IMR-90 (cell line): ENCODE measurements at regions not wholly inside any gene's neighbourhood (a gene's known extent, or its start where the extent isn't known, plus 50 kb on each side); places are given as distances from the start of the nearest gene placed in this dataset.

ENCODE experiments used
- ATAC-seq: fragments of 200-7000 bp; cut with Tn5 transposase; 2 replicates; pipeline ENCODE4 v1.9.1; 2020; ENCODE audit warnings: low read depth, mild to moderate bottlenecking, moderate library complexity
- BruUV-seq: library from RNA; stranded (reverse); fragments of 400-500 nt; replicated peaks from 2 replicates; lab custom pipeline; 2021; lab: Mats Ljungman, UMichigan
- CTCF ChIA-PET: fragments of 300-600 bp; formaldehyde crosslinking; extraction: SDS; loops from one replicate; lab custom pipeline; 2021; ENCODE audit warnings: antibody characterized with exemption; lab: Yijun Ruan, JAX
- POLR2A ChIA-PET: fragments of 300-600 bp; sonication (Branson Sonifier 250); formaldehyde crosslinking; loops from one replicate; lab custom pipeline; 2022; ENCODE audit warnings: antibody characterized with exemption; ENCODE audit not compliant: unreplicated experiment; lab: Charles Lee
- DNase-seq: peaks from one replicate; pipeline ENCODE4 v3.0.0; 2013
- H2AFZ ChIP-seq: replicated peaks from 2 replicates; pipeline ENCODE3; 2013; ENCODE audit warnings: low read length, mild to moderate bottlenecking; ENCODE audit not compliant: poor library complexity
- H2AK5ac ChIP-seq: 2 replicates; pipeline ENCODE4 v1.6.1; 2013; ENCODE audit warnings: low read depth, low read length, inconsistent platforms
- H2AK9ac ChIP-seq: replicated peaks from 2 replicates; pipeline ENCODE3; 2013; ENCODE audit warnings: mild to moderate bottlenecking, low read depth, low read length, moderate library complexity; ENCODE audit not compliant: poor library complexity
- H2BK120ac ChIP-seq: 2 replicates; pipeline ENCODE4 v1.6.1; 2013; ENCODE audit warnings: low read depth, low read length, inconsistent platforms
- H2BK15ac ChIP-seq: 3 replicates; pipeline ENCODE4 v1.6.1; 2013; ENCODE audit warnings: low read depth, low read length, inconsistent platforms
- H2BK20ac ChIP-seq: 2 replicates; pipeline ENCODE4 v1.6.1; 2013; ENCODE audit warnings: low read depth, mild to moderate bottlenecking, inconsistent platforms, low read length, moderate library complexity
- H2BK5ac ChIP-seq: 2 replicates; pipeline ENCODE4 v1.6.1; 2013; ENCODE audit warnings: mild to moderate bottlenecking, low read depth, low read length, inconsistent platforms; ENCODE audit not compliant: poor library complexity, severe bottlenecking
- H3K14ac ChIP-seq: replicated peaks from 2 replicates; pipeline ENCODE4 v1.6.1; 2013; ENCODE audit warnings: low read depth, low read length, inconsistent platforms
- H3K18ac ChIP-seq: 2 replicates; pipeline ENCODE4 v1.6.1; 2013; ENCODE audit warnings: low read depth, low read length, control low read depth
- H3K23ac ChIP-seq: 2 replicates; pipeline ENCODE4 v1.6.1; 2013; ENCODE audit warnings: low read depth, low read length, inconsistent platforms
- H3K27ac ChIP-seq: 2 replicates; pipeline ENCODE4 v1.5.1; 2013; ENCODE audit warnings: mild to moderate bottlenecking, control low read depth, low read length; ENCODE audit not compliant: insufficient read depth
- H3K27me3 ChIP-seq: 2 replicates; pipeline ENCODE4 v1.6.1; 2013; ENCODE audit warnings: low read length; ENCODE audit not compliant: control insufficient read depth, insufficient read depth
- H3K36me3 ChIP-seq: 2 replicates; pipeline ENCODE4 v1.6.1; 2013; ENCODE audit warnings: low read length, mixed read lengths; ENCODE audit not compliant: control insufficient read depth, insufficient read depth
- H3K4ac ChIP-seq: 2 replicates; pipeline ENCODE4 v1.6.1; 2013; ENCODE audit warnings: low read depth, low read length, inconsistent platforms
- H3K4me1 ChIP-seq: 2 replicates; pipeline ENCODE4 v1.6.1; 2013; ENCODE audit warnings: low read length, mixed read lengths; ENCODE audit not compliant: control insufficient read depth, insufficient read depth
- H3K4me2 ChIP-seq: 2 replicates; pipeline ENCODE4 v1.6.1; 2013; ENCODE audit warnings: low read depth, mild to moderate bottlenecking, control low read depth, low read length, moderate library complexity
- H3K4me3 ChIP-seq: 2 replicates; pipeline ENCODE4 v1.5.1; 2013; ENCODE audit warnings: low read depth, mild to moderate bottlenecking, control low read depth, low read length, moderate library complexity; ENCODE audit not compliant: insufficient read depth
- H3K56ac ChIP-seq: 2 replicates; pipeline ENCODE4 v1.6.1; 2013; ENCODE audit warnings: low read length, inconsistent platforms; ENCODE audit not compliant: insufficient read depth; ENCODE audit errors: extremely low read depth
- H3K79me1 ChIP-seq, 2 experiments: 2 replicates each; pipeline ENCODE4 v1.6.1; 2013; ENCODE audit warnings: low read length in 2 of 2, inconsistent platforms in 1 of 2, low read depth in 1 of 2
- H3K9ac ChIP-seq: 2 replicates; pipeline ENCODE4 v1.6.1; 2013; ENCODE audit warnings: low read depth, low read length, control low read depth
- H3K9me1 ChIP-seq: 2 replicates; pipeline ENCODE4 v1.6.1; 2013; ENCODE audit warnings: low read length, inconsistent platforms; ENCODE audit not compliant: insufficient read depth
- H3K9me3 ChIP-seq: 2 replicates; pipeline ENCODE4 v1.6.1; 2013; ENCODE audit warnings: low read length; ENCODE audit not compliant: control insufficient read depth, insufficient read depth
- H4K20me1 ChIP-seq: 2 replicates; pipeline ENCODE4 v1.6.1; 2013; ENCODE audit warnings: low read length, inconsistent platforms; ENCODE audit not compliant: insufficient read depth
- H4K5ac ChIP-seq: 2 replicates; pipeline ENCODE4 v1.6.1; 2013; ENCODE audit warnings: mild to moderate bottlenecking, low read depth, low read length, control low read depth
- H4K8ac ChIP-seq, 2 experiments: 2 replicates each; pipeline ENCODE4 v1.6.1; 2013; ENCODE audit warnings: low read depth in 2 of 2, low read length in 2 of 2, control low read depth in 1 of 2, inconsistent platforms in 1 of 2
- H4K91ac ChIP-seq: 2 replicates; pipeline ENCODE4 v1.6.1; 2013; ENCODE audit warnings: low read depth, low read length, inconsistent platforms; ENCODE audit not compliant: insufficient read depth
- BHLHE40 ChIP-seq: fragments of 150-350 bp; IDR thresholded peaks from 2 replicates; pipeline ENCODE4 v1.6.1; 2016; ENCODE audit warnings: mild to moderate bottlenecking, low read depth, low read length
- CEBPB ChIP-seq: IDR thresholded peaks from 2 replicates; pipeline ENCODE4 v1.6.1; 2012; ENCODE audit warnings: low read depth, low read length, improper control_type of control experiment
- CHD1 ChIP-seq: IDR thresholded peaks from 2 replicates; pipeline ENCODE4 v1.6.1; 2012; ENCODE audit warnings: low read depth, low read length, improper control_type of control experiment
- FOS ChIP-seq: fragments of 150-350 bp; IDR thresholded peaks from 2 replicates; pipeline ENCODE4 v1.6.1; 2016; ENCODE audit warnings: low read depth, low read length
- MAFK ChIP-seq: IDR thresholded peaks from 2 replicates; pipeline ENCODE4 v1.6.1; 2012; ENCODE audit warnings: low read depth, low read length, improper control_type of control experiment
- MAZ ChIP-seq: IDR thresholded peaks from 2 replicates; pipeline ENCODE4 v1.6.1; 2012; ENCODE audit warnings: low read depth, mild to moderate bottlenecking, low read length, improper control_type of control experiment, moderate library complexity, borderline replicate concordance
- MXI1 ChIP-seq: IDR thresholded peaks from 2 replicates; pipeline ENCODE4 v1.6.1; 2012; ENCODE audit warnings: low read depth, mild to moderate bottlenecking, low read length, moderate library complexity, borderline replicate concordance
- NFE2L2 ChIP-seq: fragments of 150-350 bp; IDR thresholded peaks from 2 replicates; pipeline ENCODE4 v1.6.1; 2016; ENCODE audit warnings: low read depth, mild to moderate bottlenecking, low read length
- POLR2A ChIP-seq: IDR thresholded peaks from 2 replicates; pipeline ENCODE4 v1.6.1; 2012; ENCODE audit warnings: mild to moderate bottlenecking, low read depth, low read length
- RAD21 ChIP-seq: IDR thresholded peaks from 2 replicates; pipeline ENCODE4 v1.6.1; 2012; ENCODE audit warnings: low read length, improper control_type of control experiment
- RCOR1 ChIP-seq: IDR thresholded peaks from 2 replicates; pipeline ENCODE4 v1.6.1; 2012; ENCODE audit warnings: mild to moderate bottlenecking, low read length, improper control_type of control experiment; ENCODE audit not compliant: insufficient replicate concordance
- RFX5 ChIP-seq: IDR thresholded peaks from 2 replicates; pipeline ENCODE4 v1.8.0; 2012; ENCODE audit warnings: low read depth, mild to moderate bottlenecking, low read length, moderate library complexity
- SMC3 ChIP-seq: fragments of 150-350 bp; IDR thresholded peaks from 2 replicates; pipeline ENCODE4 v1.6.1; 2016; ENCODE audit warnings: low read depth, mild to moderate bottlenecking, antibody characterized with exemption, low read length, moderate library complexity
- WGBS, 2 experiments: methylation state at CpG; one replicate each; pipeline versions ENCODE4 v1.1.5 to v1.1.7; 2013; ENCODE audit warnings: missing lambda C conversion rate in 2 of 2; ENCODE audit not compliant: insufficient read length in 1 of 2; ENCODE audit errors: extremely low coverage in 2 of 2; 5-methylcytosine and 5-hydroxymethylcytosine counted together
- dilution Hi-C: fragments of 300-500 bp; cut with HindIII; formaldehyde crosslinking; loops from one replicate; pipeline ENCODE4 v1.14.3; 2018; ENCODE audit warnings: low sequenced_read_pairs; ENCODE audit not compliant: unreplicated experiment
- in situ Hi-C: fragments of 300-500 bp; cut with MboI; formaldehyde crosslinking; loops from 3 replicates; pipeline ENCODE4 v1.14.3; 2019; ENCODE audit warnings: low sequenced_read_pairs, inconsistent platforms, mixed read lengths
- intact Hi-C: fragments of 100-400 bp; cut with micrococcal nuclease; formaldehyde crosslinking; loops from 2 replicates; pipeline ENCODE4 v1.10.0; 2022
- TF ChIP-seq, protein P1 (sequence below): fragments of 150-350 bp; IDR thresholded peaks from 2 replicates; pipeline ENCODE4 v1.6.1; 2016; ENCODE audit warnings: low read depth, mild to moderate bottlenecking, low read length, moderate library complexity, borderline replicate concordance
- TF ChIP-seq, protein P2 (sequence below): conservative IDR thresholded peaks from 2 replicates; pipeline ENCODE4 v1.5.1; 2012; ENCODE audit warnings: mild to moderate bottlenecking, low read depth, low read length, improper control_type of control experiment
- TF ChIP-seq, protein P3 (sequence below): fragments of 150-350 bp; IDR thresholded peaks from 2 replicates; pipeline ENCODE4 v1.6.1; 2017; ENCODE audit warnings: mild to moderate bottlenecking, antibody characterized with exemption, low read length, low read depth

DNA sequence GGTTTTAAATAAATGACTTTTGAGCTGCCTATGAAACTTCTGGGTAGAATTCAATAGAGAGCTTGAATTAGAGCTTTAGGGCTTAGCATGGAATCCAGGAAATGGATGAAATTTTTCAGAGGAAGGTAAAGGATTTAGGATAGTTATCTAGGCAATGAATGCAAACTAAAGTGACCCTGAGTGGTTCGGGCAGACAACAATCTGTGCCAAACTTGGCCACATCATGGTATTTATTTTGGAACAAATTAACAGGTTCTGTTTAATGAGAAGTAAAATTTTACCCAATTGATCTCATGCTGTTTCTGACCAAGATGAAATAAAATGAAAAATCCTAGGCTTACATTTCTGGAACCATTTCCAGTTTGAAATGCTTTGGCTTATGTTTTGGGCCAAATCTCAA, 934.4 kb downstream of the MAT2B start:
- Histone ChIP-seq H2BK5ac (no peak overlapping the region), H4K91ac (no peak overlapping the region), H3K36me3 (no peaks in the 10 kb centered on the region), H3K9me1 (no peaks in the 10 kb centered on the region), H4K20me1 (no peaks in the 10 kb centered on the region), H3K23ac (no peak overlapping the region), H2AK5ac (no peak overlapping the region), H2BK15ac (no peak overlapping the region), H3K4ac (no peak overlapping the region), H3K27ac (no peak overlapping the region), H3K18ac (no peak overlapping the region), H3K56ac (no peak overlapping the region), H3K27me3 (no peaks in the 10 kb centered on the region), H3K9ac (no peak overlapping the region), H4K8ac (no peak overlapping the region), H3K79me1 (no peaks in the 10 kb centered on the region), H3K9me3 (no peaks in the 10 kb centered on the region), H2AK9ac (no peak overlapping the region), H2BK20ac (no peak overlapping the region), H3K14ac (no peak overlapping the region), H3K4me1 (no peaks in the 10 kb centered on the region), H3K4me2 (no peak overlapping the region), H2BK120ac (no peak overlapping the region), H2AFZ (no peak overlapping the region), H3K4me3 (no peak overlapping the region), H4K5ac (no peak overlapping the region)
- DNase-seq (no peak), ATAC-seq (no peak)
- no CpG with 5 or more reads among the region's 1 CpG for WGBS, 2 experiments
- dilution Hi-C loops = no loop called here
- BruUV-seq = no TSS peak
- POLR2A ChIA-PET = no interaction called here
- CTCF ChIA-PET = no interaction called here
- intact Hi-C loops = loop anchor here (5.0 kb wide), 1 partner anchor 1083 kb away; no protein-coding TSS in a partner anchor
- in situ Hi-C loops = no loop called here
- TF ChIP-seq POLR2A (no peak), MAZ (no peak), MXI1 (no peak), SMC3 (no peak), CEBPB (no peak), FOS (no peak), RCOR1 (no peak), RFX5 (no peak), MAFK (no peak), BHLHE40 (no peak), CHD1 (no peak), NFE2L2 (no peak), RAD21 (no peak)
- TF ChIP-seq, protein P1, sequence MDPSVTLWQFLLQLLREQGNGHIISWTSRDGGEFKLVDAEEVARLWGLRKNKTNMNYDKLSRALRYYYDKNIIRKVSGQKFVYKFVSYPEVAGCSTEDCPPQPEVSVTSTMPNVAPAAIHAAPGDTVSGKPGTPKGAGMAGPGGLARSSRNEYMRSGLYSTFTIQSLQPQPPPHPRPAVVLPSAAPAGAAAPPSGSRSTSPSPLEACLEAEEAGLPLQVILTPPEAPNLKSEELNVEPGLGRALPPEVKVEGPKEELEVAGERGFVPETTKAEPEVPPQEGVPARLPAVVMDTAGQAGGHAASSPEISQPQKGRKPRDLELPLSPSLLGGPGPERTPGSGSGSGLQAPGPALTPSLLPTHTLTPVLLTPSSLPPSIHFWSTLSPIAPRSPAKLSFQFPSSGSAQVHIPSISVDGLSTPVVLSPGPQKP = no peak
- TF ChIP-seq, protein P2, sequence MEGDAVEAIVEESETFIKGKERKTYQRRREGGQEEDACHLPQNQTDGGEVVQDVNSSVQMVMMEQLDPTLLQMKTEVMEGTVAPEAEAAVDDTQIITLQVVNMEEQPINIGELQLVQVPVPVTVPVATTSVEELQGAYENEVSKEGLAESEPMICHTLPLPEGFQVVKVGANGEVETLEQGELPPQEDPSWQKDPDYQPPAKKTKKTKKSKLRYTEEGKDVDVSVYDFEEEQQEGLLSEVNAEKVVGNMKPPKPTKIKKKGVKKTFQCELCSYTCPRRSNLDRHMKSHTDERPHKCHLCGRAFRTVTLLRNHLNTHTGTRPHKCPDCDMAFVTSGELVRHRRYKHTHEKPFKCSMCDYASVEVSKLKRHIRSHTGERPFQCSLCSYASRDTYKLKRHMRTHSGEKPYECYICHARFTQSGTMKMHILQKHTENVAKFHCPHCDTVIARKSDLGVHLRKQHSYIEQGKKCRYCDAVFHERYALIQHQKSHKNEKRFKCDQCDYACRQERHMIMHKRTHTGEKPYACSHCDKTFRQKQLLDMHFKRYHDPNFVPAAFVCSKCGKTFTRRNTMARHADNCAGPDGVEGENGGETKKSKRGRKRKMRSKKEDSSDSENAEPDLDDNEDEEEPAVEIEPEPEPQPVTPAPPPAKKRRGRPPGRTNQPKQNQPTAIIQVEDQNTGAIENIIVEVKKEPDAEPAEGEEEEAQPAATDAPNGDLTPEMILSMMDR = no peak
- TF ChIP-seq, protein P3, sequence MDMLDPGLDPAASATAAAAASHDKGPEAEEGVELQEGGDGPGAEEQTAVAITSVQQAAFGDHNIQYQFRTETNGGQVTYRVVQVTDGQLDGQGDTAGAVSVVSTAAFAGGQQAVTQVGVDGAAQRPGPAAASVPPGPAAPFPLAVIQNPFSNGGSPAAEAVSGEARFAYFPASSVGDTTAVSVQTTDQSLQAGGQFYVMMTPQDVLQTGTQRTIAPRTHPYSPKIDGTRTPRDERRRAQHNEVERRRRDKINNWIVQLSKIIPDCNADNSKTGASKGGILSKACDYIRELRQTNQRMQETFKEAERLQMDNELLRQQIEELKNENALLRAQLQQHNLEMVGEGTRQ = no peak
